SK-N-SH (cell line): ENCODE measurements at regions not wholly inside any gene's neighbourhood (a gene's known extent, or its start where the extent isn't known, plus 50 kb on each side); places are given as distances from the start of the nearest gene placed in this dataset.

Source experiments
- CTCF ChIP-seq: fragments of 200-600 bp; sonication (generic); IDR thresholded peaks from 2 replicates; pipeline ENCODE4 v1.6.1; 2017; ENCODE audit warnings: antibody characterized with exemption, mild to moderate bottlenecking, moderate library complexity
- YY1 ChIP-seq: IDR thresholded peaks from 2 replicates; pipeline ENCODE4 v1.4.0; 2012; ENCODE audit warnings: low read depth, mild to moderate bottlenecking

- TF ChIP-seq YY1 (no peak), CTCF (no peak)
Observed at GRCh38 chr4:126466848-126467247, 1152.1 kb downstream of the FAT4 start.
